Naive B cell (primary cell): ENCODE measurements at regions not wholly inside any gene's neighbourhood (a gene's known extent, or its start where the extent isn't known, plus 50 kb on each side); places are given as distances from the start of the nearest gene placed in this dataset.
"Not testable (repeated sequence)": the region's sequence is repeated elsewhere in the genome, so short reads cannot be mapped to it uniquely, and the experiment has no call there.

Experiments used
- ATAC-seq, 2 donors: fragments of 150-1000 bp; cut with Tn5 transposase; 2 replicates each; pipeline ENCODE4 v1.10.0; 2021; ENCODE audit warnings: low read depth in 2 of 2, mild to moderate bottlenecking in 2 of 2, moderate library complexity in 2 of 2
- DNase-seq: peaks from one replicate; pipeline ENCODE4 v3.0.0; 2022
- H3K27ac Mint-ChIP-seq, 6 donors: one replicate each; pipeline ENCODE4 v1.8.0; 2020 to 2022; ENCODE audit warnings: mild to moderate bottlenecking in 6 of 6, mixed read lengths in 6 of 6, moderate library complexity in 5 of 6, inconsistent platforms in 2 of 6
- H3K27me3 Mint-ChIP-seq, 3 donors: one replicate each; pipeline ENCODE4 v1.8.0; 2021 to 2022; ENCODE audit warnings: mixed read lengths in 3 of 3, mild to moderate bottlenecking in 1 of 3
- H3K36me3 Mint-ChIP-seq, 2 donors: one replicate each; pipeline ENCODE4 v1.8.0; 2020 to 2022; ENCODE audit warnings: mixed read lengths in 2 of 2, inconsistent platforms in 1 of 2, mild to moderate bottlenecking in 1 of 2
- H3K4me1 Mint-ChIP-seq, 3 donors: one replicate each; pipeline ENCODE4 v1.8.0; 2020 to 2022; ENCODE audit warnings: mixed read lengths in 3 of 3, inconsistent platforms in 1 of 3, mild to moderate bottlenecking in 1 of 3, moderate library complexity in 1 of 3
- H3K4me3 Mint-ChIP-seq, 8 donors: one replicate each; pipeline ENCODE4 v1.8.0; 2020 to 2022; ENCODE audit warnings: mild to moderate bottlenecking in 8 of 8, mixed read lengths in 8 of 8, moderate library complexity in 8 of 8, inconsistent platforms in 2 of 8
- H3K9me3 Mint-ChIP-seq, 7 donors: one replicate each; pipeline ENCODE4 v1.8.0; 2020 to 2022; ENCODE audit warnings: mixed read lengths in 7 of 7, mild to moderate bottlenecking in 5 of 7, inconsistent platforms in 2 of 7, moderate library complexity in 1 of 7

DNA sequence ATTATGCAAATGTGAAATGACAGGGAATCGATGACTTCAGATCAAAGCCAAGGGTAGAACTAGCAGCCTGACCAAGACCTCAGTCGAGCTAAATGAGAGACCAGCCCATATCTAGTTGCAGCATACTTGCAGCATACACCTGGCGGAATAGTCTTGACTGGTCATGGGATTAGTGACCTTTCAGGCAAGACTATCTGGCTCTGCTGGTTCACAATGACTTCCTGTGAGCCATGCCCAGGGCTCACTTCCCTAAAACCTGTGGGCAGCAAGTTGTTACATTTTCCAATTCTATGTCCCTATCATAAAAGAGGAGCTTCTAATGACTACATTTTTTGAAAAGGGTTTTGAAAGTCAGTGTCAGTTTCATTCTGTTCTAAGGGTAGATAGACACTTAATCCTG, 1624.9 kb upstream of the CELF4 start:
- ATAC-seq: no peak
- peaks cover 0 to 3% (median 0%) of the 10 kb centered on the region in 7 donors for H3K9me3 Mint-ChIP-seq
- no peak for DNase-seq
- no peaks in the 10 kb centered on the region for H3K36me3 Mint-ChIP-seq
- H3K27ac Mint-ChIP-seq: no peak overlapping the region
- H3K27me3 Mint-ChIP-seq: no peaks in the 10 kb centered on the region
- H3K4me3 Mint-ChIP-seq: no peak overlapping the region
- no peaks in the 10 kb centered on the region for H3K4me1 Mint-ChIP-seq

- no peak overlapping the region for H3K4me3 Mint-ChIP-seq
- no peak for ATAC-seq
- H3K9me3 Mint-ChIP-seq: peaks cover 0 to 3% (median 0%) of the 10 kb centered on the region in 7 donors
- no peaks in the 10 kb centered on the region for H3K4me1 Mint-ChIP-seq
- H3K27me3 Mint-ChIP-seq: no peaks in the 10 kb centered on the region
- H3K27ac Mint-ChIP-seq: no peak overlapping the region
- no peaks in the 10 kb centered on the region for H3K36me3 Mint-ChIP-seq
- DNase-seq: no peak
Measured at GRCh38 chr18:39188278-39188677, 1622.7 kb upstream of the CELF4 start.

GRCh38 chr18:39186008-39186407, 1620.4 kb upstream of the CELF4 start:
- ATAC-seq (no peak), DNase-seq (no peak)
- no peaks in the 10 kb centered on the region for H3K4me1 Mint-ChIP-seq
- no peak overlapping the region for H3K27ac Mint-ChIP-seq
- no peaks in the 10 kb centered on the region for H3K36me3 Mint-ChIP-seq
- H3K9me3 Mint-ChIP-seq: peaks cover 0 to 1% (median 0%) of the 10 kb centered on the region in 7 donors
- no peak overlapping the region for H3K4me3 Mint-ChIP-seq
- no peaks in the 10 kb centered on the region for H3K27me3 Mint-ChIP-seq

DNA sequence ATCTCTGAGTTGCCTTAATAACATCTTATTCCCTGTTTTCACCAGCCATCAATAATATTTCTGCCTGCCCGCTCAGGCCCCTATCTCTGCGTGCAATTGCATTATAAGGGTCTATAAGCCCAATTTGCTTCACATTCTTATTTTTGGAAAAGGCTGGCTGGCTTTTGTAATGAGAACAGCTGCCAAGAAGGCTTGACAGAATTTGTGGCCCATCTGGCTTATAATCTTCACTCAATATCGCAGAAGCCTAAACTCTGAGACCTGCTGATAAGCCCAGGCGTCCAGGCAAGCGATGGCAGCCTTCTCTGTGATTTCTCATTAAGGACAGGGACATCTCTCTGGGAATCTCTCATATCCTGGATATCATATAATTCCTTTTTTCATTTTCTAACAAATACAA, 1618.6 kb upstream of the CELF4 start:
- Mint-ChIP-seq H3K27ac (peak overlapping the region in 1 of 6 donors; percentile 61), H3K36me3 (no peaks in the 10 kb centered on the region), H3K4me1 (no peaks in the 10 kb centered on the region), H3K4me3 (no peak overlapping the region), H3K27me3 (no peaks in the 10 kb centered on the region), H3K9me3 (peaks cover 0 to 4% (median 0%) of the 10 kb centered on the region in 7 donors)
- no peak for DNase-seq
- ATAC-seq: no peak

GRCh38 chr18:39178166-39178565, 1612.6 kb upstream of the CELF4 start:
- Mint-ChIP-seq H3K4me3 (no peak overlapping the region), H3K36me3 (no peaks in the 10 kb centered on the region), H3K27ac (no peak overlapping the region), H3K9me3 (peaks cover 0 to 8% (median 0%) of the 10 kb centered on the region in 7 donors), H3K4me1 (no peaks in the 10 kb centered on the region), H3K27me3 (no peaks in the 10 kb centered on the region)
- ATAC-seq (no peak), DNase-seq (no peak)

- ATAC-seq: no peak
- H3K27ac Mint-ChIP-seq: no peak overlapping the region
- no peaks in the 10 kb centered on the region for H3K36me3 Mint-ChIP-seq
- H3K9me3 Mint-ChIP-seq: peaks cover 0 to 7% (median 0%) of the 10 kb centered on the region in 7 donors
- DNase-seq: no peak
- no peaks in the 10 kb centered on the region for H3K27me3 Mint-ChIP-seq
- no peak overlapping the region for H3K4me3 Mint-ChIP-seq
- no peaks in the 10 kb centered on the region for H3K4me1 Mint-ChIP-seq
Measured at GRCh38 chr18:39172695-39173421, 1607.3 kb upstream of the CELF4 start.

DNA sequence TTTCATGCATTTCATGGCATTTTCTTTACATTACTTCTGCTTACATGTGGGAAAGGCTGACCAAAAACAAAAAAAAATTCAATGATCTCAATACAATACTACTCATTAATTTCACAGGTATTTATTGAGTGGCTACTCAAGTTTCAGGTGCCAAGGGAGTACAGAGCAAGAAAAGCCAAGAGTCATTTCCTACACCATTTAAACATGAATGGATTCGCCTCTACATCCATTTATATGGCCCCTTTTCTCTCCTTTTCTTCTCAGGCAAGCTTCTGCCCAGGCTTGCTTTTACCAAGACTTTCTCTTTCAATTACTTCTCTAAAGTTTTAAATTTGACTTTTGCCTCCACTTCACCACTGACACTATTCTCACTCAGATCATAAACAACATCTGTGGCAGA, 1603.1 kb upstream of the CELF4 start:
- DNase-seq (no peak), ATAC-seq (no peak)
- peaks cover 0 to 13% (median 0%) of the 10 kb centered on the region in 7 donors for H3K9me3 Mint-ChIP-seq
- H3K4me3 Mint-ChIP-seq: no peak overlapping the region
- no peaks in the 10 kb centered on the region for H3K27me3 Mint-ChIP-seq
- no peaks in the 10 kb centered on the region for H3K36me3 Mint-ChIP-seq
- no peak overlapping the region for H3K27ac Mint-ChIP-seq
- H3K4me1 Mint-ChIP-seq: no peaks in the 10 kb centered on the region

- Mint-ChIP-seq H3K27me3 (no peaks in the 10 kb centered on the region), H3K4me3 (no peak overlapping the region), H3K27ac (no peak overlapping the region), H3K9me3 (peaks cover 0 to 13% (median 0%) of the 10 kb centered on the region in 7 donors), H3K36me3 (no peaks in the 10 kb centered on the region), H3K4me1 (no peaks in the 10 kb centered on the region)
- DNase-seq: no peak
- ATAC-seq: no peak
Measured at GRCh38 chr18:39167990-39168389, 1602.4 kb upstream of the CELF4 start.

GRCh38 chr18:39166776-39167175, 1601.2 kb upstream of the CELF4 start:
- Mint-ChIP-seq H3K36me3 (no peaks in the 10 kb centered on the region), H3K4me1 (no peaks in the 10 kb centered on the region), H3K9me3 (peaks cover 0 to 13% (median 0%) of the 10 kb centered on the region in 7 donors), H3K4me3 (no peak overlapping the region), H3K27ac (no peak overlapping the region), H3K27me3 (no peaks in the 10 kb centered on the region)
- ATAC-seq: no peak
- DNase-seq: no peak

DNA sequence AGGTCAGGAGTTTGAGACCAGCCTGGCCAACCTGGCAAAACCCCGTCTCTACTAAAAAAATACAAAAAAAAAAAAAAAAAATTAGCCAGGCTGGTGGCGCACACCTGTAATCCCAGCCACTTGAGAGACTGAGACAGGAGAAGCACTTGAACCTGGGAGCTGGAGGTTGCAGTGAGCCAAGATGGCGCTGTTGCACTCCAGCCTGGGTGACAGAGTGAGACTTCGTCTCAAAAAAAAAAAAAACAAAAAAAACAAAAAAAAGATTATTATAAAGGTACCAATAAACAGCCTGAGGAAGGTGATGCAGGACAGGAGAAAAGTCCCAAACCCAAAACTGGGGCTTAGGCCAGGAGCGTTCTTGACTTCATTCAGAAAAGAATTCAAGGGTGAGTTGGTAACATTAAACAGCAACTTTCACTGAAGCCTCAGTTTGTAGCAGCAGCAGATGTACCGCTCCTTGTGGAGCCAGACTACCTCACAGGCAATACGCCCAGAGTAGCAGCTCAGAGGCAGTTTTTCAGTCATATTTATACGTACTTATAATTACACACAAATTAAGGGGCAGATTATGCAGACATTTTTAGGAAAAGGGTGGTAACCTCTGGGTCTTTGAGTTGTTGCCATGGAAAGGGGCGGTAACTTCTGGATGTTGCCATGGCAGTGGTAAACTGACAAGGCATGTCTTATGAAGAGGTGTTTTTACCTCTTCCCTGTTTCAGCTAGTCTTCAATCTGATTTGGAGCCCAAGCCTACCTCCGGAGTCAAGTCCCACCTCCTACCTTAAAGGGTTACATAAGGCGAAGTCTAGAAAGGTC, 1596.6 kb upstream of the CELF4 start:
- Mint-ChIP-seq H3K36me3 (no peaks in the 10 kb centered on the region), H3K9me3 (peaks cover 0 to 9% (median 3%) of the 10 kb centered on the region in 7 donors), H3K27me3 (no peaks in the 10 kb centered on the region), H3K4me3 (no peak overlapping the region), H3K27ac (no peak overlapping the region), H3K4me1 (no peaks in the 10 kb centered on the region)
- ATAC-seq: no peak
- DNase-seq: no peak

DNA sequence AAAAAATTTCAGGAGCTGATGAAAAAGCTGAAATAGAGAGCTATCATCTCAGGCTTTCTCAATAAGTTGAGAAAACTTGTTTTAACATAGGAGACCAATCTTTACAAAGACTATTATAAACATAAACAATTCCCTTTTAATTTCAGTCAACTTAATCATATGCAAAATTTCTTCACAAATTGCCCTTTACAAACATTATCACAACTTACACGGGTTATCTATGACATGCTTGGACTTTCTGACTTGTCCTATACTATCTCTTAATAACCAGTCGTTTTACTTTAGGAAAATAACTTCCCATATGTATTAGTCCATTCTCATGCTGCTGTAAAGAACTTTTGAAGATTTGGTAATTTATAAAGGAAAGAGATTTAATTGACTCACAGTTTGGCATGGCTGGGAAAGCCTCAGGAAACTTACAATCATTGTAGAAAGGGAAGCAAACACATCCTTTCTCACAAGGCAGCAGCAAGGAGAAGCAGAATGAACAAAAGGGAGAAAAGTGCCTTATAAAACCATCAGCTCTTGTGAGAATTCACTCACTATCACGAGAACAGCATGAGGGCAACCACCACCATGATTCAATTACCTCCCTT, 1583.7 kb upstream of the CELF4 start:
- Mint-ChIP-seq H3K4me1 (no peaks in the 10 kb centered on the region), H3K9me3 (peaks cover 8 to 47% (median 12%) of the 10 kb centered on the region in 7 donors), H3K27me3 (no peaks in the 10 kb centered on the region), H3K4me3 (no peak overlapping the region), H3K27ac (no peak overlapping the region), H3K36me3 (peaks cover 0 to 3% of the 10 kb centered on the region in 2 donors)
- DNase-seq: no peak
- no peak for ATAC-seq

- no peaks in the 10 kb centered on the region for H3K27me3 Mint-ChIP-seq
- no peak overlapping the region for H3K4me3 Mint-ChIP-seq
- DNase-seq (no peak), ATAC-seq (no peak)
- no peak overlapping the region for H3K27ac Mint-ChIP-seq
- peaks cover 0 to 12% (median 5%) of the 10 kb centered on the region in 7 donors for H3K9me3 Mint-ChIP-seq
- no peaks in the 10 kb centered on the region for H3K4me1 Mint-ChIP-seq
- H3K36me3 Mint-ChIP-seq: no peaks in the 10 kb centered on the region
Measured at GRCh38 chr18:39134255-39134654, 1568.7 kb upstream of the CELF4 start.

- not testable (repeated sequence) for ATAC-seq, H3K27me3 Mint-ChIP-seq, H3K4me3 Mint-ChIP-seq, H3K36me3 Mint-ChIP-seq, H3K27ac Mint-ChIP-seq, DNase-seq, H3K4me1 Mint-ChIP-seq
- peaks cover 7 to 24% (median 11%) of the 10 kb centered on the region in 7 donors for H3K9me3 Mint-ChIP-seq
Measured at GRCh38 chr18:39127538-39127937, 1561.9 kb upstream of the CELF4 start.

- Mint-ChIP-seq H3K9me3 (peaks cover 0 to 8% (median 4%) of the 10 kb centered on the region in 7 donors), H3K4me3 (no peak overlapping the region), H3K27ac (no peak overlapping the region), H3K4me1 (no peaks in the 10 kb centered on the region), H3K27me3 (no peaks in the 10 kb centered on the region), H3K36me3 (no peaks in the 10 kb centered on the region)
- no peak for DNase-seq
- no peak for ATAC-seq
Measured at GRCh38 chr18:39113790-39114189, 1548.2 kb upstream of the CELF4 start.
